C4-2B (cell line): ENCODE measurements at regions not wholly inside any gene's neighbourhood (a gene's known extent, or its start where the extent isn't known, plus 50 kb on each side); places are given as distances from the start of the nearest gene placed in this dataset.

ENCODE experiments used
- H3K27ac ChIP-seq: fragments of 450-650 bp; 2 replicates; pipeline ENCODE4 v1.5.1; 2017
- ZFX ChIP-seq: fragments of 450-650 bp; IDR thresholded peaks from 2 replicates; pipeline ENCODE4 v1.6.1; 2017
- TF ChIP-seq, protein P1 (sequence below): fragments of 450-650 bp; conservative IDR thresholded peaks from 2 replicates; pipeline ENCODE4 v1.5.1; 2017; ENCODE audit warnings: mild to moderate bottlenecking

DNA sequence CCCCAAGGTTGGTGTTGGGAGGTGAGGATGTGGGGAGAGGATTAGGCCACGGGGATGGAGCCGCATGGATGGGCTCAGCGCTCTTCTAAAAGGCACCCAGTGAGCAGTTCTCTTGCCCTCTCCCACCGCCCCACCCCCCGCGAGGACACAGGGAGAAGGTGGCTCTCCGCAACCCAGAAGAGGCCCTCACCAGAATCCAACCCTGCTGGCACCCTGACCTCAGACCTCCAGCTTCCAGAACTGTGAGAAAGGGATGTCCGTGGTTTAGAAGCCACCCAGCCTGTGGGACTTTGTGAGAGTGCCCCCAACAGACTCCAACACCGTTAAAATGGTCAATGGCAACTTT lies 242.8 kb upstream of the PPP2R2D start:
- TF ChIP-seq, protein P1, sequence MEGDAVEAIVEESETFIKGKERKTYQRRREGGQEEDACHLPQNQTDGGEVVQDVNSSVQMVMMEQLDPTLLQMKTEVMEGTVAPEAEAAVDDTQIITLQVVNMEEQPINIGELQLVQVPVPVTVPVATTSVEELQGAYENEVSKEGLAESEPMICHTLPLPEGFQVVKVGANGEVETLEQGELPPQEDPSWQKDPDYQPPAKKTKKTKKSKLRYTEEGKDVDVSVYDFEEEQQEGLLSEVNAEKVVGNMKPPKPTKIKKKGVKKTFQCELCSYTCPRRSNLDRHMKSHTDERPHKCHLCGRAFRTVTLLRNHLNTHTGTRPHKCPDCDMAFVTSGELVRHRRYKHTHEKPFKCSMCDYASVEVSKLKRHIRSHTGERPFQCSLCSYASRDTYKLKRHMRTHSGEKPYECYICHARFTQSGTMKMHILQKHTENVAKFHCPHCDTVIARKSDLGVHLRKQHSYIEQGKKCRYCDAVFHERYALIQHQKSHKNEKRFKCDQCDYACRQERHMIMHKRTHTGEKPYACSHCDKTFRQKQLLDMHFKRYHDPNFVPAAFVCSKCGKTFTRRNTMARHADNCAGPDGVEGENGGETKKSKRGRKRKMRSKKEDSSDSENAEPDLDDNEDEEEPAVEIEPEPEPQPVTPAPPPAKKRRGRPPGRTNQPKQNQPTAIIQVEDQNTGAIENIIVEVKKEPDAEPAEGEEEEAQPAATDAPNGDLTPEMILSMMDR, result no peak
- TF ChIP-seq ZFX, result no peak
- H3K27ac ChIP-seq, result no peak overlapping the region

DNA sequence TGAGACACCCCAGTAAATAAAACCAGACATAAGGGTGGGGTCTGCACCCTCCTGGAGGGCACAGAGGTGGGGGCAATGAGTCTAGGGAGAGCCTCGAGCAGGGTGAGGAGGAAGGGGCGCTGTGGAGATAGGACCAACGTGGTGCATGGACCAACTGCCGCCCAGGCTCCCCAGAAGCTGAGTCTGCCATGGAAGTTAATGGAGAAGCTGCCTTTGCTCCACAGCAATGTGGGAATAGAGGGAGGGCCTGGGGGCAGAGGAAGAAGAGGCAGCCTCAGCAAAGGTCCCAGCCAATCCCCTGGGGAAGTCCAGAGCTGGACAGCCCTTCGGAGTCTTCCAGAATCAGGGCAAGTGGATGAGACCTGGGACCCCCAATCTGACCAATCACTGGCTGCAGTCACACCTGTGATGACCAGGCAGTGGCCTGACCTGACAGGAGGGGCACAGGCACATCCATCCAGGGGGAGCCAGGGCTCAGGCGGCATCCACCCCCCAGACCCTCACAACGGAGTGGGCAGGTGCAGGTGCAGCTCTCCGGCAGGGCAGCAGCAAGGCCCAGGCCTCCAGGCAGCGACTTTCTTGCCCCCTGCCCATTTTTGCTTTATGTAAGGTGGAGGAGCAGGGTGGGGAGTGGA lies 242.2 kb upstream of the PPP2R2D start:
- no peak overlapping the region for H3K27ac ChIP-seq
- TF ChIP-seq, protein P1, result no peak
- TF ChIP-seq ZFX, result no peak

DNA sequence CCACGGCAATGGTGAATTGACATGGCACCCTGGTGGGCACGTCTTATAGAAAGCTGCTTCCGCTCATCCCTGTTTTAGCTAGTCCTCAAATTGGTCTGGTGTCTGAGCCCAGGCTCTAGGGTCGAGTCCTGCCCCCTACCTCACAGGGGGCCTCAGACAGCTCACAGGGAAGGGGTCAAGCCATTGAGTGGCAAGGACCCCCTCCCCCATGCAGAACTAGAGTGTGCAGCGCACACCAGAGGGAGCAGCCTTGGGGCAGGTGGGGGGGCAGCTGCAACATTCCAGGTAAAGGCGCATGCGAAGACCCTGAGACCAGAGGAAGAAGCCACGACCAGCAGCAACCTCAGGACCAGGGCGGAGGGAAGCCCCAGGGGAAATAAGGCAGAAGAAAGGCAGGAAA lies 240.4 kb upstream of the PPP2R2D start:
- TF ChIP-seq ZFX, result no peak
- H3K27ac ChIP-seq, result no peak overlapping the region

DNA sequence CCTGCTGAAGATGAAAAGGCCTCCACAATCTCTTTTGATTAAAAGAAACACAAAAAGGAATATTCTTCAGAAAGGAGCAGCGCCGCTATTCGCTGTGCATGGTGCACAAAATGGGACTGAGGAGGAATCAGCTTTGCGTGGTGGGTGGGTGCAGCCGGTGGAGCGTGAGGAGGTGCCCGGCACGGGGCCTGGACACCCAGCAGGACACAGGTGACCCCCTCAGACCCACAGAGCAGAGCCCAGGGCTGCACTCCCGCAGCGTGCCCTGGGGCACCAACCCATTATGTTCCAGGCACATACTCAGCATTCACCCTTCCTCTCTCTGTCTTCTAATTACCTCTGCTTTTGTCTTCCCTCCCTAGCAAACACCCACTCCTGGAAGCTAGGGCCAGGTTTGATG lies 238.0 kb upstream of the PPP2R2D start:
- TF ChIP-seq, protein P1, result no peak
- no peak for TF ChIP-seq ZFX

DNA sequence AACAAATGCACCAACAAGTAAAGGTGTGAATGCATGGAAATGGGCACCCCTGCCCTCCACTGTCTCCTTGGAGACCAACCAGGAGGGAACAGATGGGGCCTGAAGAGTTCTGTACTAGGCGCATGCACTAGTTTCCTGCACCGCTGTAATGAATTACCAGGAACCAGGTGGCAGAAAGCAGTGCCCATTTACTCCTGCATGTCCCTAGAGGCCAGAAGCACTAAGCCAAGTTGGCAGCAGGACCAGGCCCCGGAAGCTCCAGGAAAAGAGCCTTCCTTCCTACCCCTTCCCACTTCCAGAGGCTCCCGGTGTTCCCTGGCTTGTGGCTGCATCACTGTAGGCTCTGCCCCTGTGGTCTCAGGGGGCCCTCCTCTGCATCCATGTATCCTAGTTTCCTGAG lies 237.5 kb upstream of the PPP2R2D start:
- TF ChIP-seq, protein P1, result no peak
- TF ChIP-seq ZFX, result no peak
- H3K27ac ChIP-seq, result no peak overlapping the region

More for the DNA sequence above, 238.0 kb upstream of the PPP2R2D start:
- H3K27ac ChIP-seq, result no peak overlapping the region

DNA sequence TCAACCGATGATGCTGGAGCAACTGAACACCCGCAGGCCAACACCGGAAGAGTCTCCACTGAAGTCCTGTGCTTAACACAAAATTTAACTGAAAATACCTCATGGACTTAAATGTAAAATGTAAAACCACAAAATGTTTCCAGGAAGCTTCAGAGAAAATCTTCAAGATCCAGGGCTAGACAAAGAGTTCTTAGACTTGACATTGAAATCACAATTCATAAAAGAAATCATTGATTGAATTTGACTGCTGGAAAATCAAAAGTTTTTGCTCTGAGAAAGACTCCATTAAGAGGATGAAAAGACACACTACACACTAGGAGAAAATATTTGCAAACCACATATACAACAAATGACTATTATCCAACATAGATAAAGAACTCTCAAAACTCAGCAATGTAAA lies 234.7 kb upstream of the PPP2R2D start:
- H3K27ac ChIP-seq, result no peak overlapping the region
- TF ChIP-seq, protein P1, result no peak
- no peak for TF ChIP-seq ZFX

DNA sequence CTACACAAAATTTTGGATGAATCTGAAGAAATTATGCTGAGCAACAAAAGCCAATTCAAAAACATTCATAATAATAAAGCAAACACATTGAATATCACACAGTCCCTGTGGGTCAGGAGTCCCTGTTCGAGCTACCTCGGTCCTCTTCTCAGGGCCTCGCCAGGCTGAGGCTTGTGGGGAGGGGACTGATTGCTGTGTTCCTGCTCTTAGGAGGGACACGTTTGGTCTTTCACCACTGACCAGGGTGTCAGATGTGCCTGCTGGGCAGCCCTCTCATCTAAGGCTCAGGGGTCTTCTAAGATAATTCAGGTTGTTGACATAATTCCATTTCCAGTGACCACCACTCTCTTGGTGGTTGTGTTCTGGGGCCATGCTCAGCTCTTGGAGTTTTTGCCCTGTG lies 233.8 kb upstream of the PPP2R2D start:
- TF ChIP-seq, protein P1, result no peak
- no peak for TF ChIP-seq ZFX
- H3K27ac ChIP-seq, result no peak overlapping the region

DNA sequence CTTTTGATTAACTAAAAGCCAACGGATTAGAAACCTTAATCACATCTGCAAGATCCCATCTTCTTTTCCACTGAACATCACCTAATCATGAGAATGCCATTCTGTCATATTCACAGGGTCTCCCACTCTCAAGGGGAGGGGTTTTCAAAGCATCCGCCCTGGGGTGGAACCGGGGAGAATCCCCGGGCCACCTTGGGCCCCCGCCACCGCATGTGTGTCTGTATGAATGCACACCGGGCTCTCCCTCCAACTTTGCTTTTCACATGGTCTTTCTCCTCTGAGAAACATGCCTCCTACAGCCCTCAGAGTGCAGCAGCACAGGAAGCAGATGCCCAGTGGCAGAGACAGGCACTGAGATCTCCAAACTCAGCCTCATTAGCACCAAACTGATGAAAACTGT lies 233.2 kb upstream of the PPP2R2D start:
- no peak for TF ChIP-seq ZFX
- TF ChIP-seq, protein P1, result no peak
- H3K27ac ChIP-seq, result no peak overlapping the region
